NCI-H2107 (cell line): ENCODE measurements at regions not wholly inside any gene's neighbourhood (a gene's known extent, or its start where the extent isn't known, plus 50 kb on each side); places are given as distances from the start of the nearest gene placed in this dataset.

Experiments used
- DNase-seq: peaks from one replicate; lab custom pipeline; 2025; lab: John Stamatoyannopoulos, UW

GRCh38 chrX:94041881-94042280 is 367.9 kb downstream of the FAM133A start:
- no peak for DNase-seq

- no peak for DNase-seq
Observed at GRCh38 chrX:94045724-94046123, 371.7 kb downstream of the FAM133A start.

- no peak for DNase-seq
Observed at GRCh38 chrX:94051926-94052325, 377.9 kb downstream of the FAM133A start.

- no peak for DNase-seq
Observed at GRCh38 chrX:94053575-94053974, 379.6 kb downstream of the FAM133A start.

GRCh38 chrX:94057385-94057784 is 383.4 kb downstream of the FAM133A start:
- no peak for DNase-seq

GRCh38 chrX:94058728-94059382 is 384.8 kb downstream of the FAM133A start:
- no peak for DNase-seq

- DNase-seq: no peak
Observed at GRCh38 chrX:94065091-94065490, 391.1 kb downstream of the FAM133A start.

- no peak for DNase-seq
Observed at GRCh38 chrX:94089149-94089548, 415.1 kb downstream of the FAM133A start.

GRCh38 chrX:94097868-94098267 is 423.9 kb downstream of the FAM133A start:
- DNase-seq: no peak

- no peak for DNase-seq
Observed at GRCh38 chrX:94107981-94108380, 434.0 kb downstream of the FAM133A start.

- no peak for DNase-seq
Observed at GRCh38 chrX:94114362-94114761, 440.4 kb downstream of the FAM133A start.

- DNase-seq: no peak
Observed at GRCh38 chrX:94121799-94122198, 447.8 kb downstream of the FAM133A start.

- no peak for DNase-seq
Observed at GRCh38 chrX:94123062-94123461, 449.1 kb downstream of the FAM133A start.

- no peak for DNase-seq
Observed at GRCh38 chrX:94162971-94163370, 489.0 kb downstream of the FAM133A start.

GRCh38 chrX:94178145-94178788 is 504.3 kb downstream of the FAM133A start:
- no peak for DNase-seq

- DNase-seq: no peak
Observed at GRCh38 chrX:94204524-94204923, 530.5 kb downstream of the FAM133A start.

- DNase-seq: no peak
Observed at GRCh38 chrX:94216738-94217137, 542.7 kb downstream of the FAM133A start.

GRCh38 chrX:94252211-94252610 is 578.2 kb downstream of the FAM133A start:
- DNase-seq: no peak

- no peak for DNase-seq
Observed at GRCh38 chrX:94256396-94256795, 582.4 kb downstream of the FAM133A start.

- no peak for DNase-seq
Observed at GRCh38 chrX:94265323-94265722, 591.3 kb downstream of the FAM133A start.

- DNase-seq: no peak
Observed at GRCh38 chrX:94288325-94288724, 614.3 kb downstream of the FAM133A start.

- DNase-seq: no peak
Observed at GRCh38 chrX:94288972-94289371, 615.0 kb downstream of the FAM133A start.

GRCh38 chrX:94302446-94302845 is 628.4 kb downstream of the FAM133A start:
- DNase-seq: no peak

- DNase-seq: no peak
Observed at GRCh38 chrX:94329182-94329581, 655.2 kb downstream of the FAM133A start.
